Sigmoid colon (tissue), 4 donors: ENCODE measurements at regions not wholly inside any gene's neighbourhood (a gene's known extent, or its start where the extent isn't known, plus 50 kb on each side); places are given as distances from the start of the nearest gene placed in this dataset.
"Not testable (repeated sequence)": the region's sequence is repeated elsewhere in the genome, so short reads cannot be mapped to it uniquely, and the experiment has no call there.

Experiments used
- CTCF ChIP-seq, 4 experiments: fragments of 450-650 bp in 3 of 4; fragments of 200-600 bp in 1 of 4; IDR thresholded peaks; one replicate each; pipeline ENCODE4 v1.5.1; 2016 to 2019; ENCODE audit warnings: antibody characterized with exemption in 4 of 4, mild to moderate bottlenecking in 3 of 4, moderate library complexity in 2 of 4
- EP300 ChIP-seq, 4 donors: sonication (generic); formaldehyde crosslinking; IDR thresholded peaks; one replicate each; pipeline ENCODE4 v1.6.1; 2017; ENCODE audit warnings: antibody characterized with exemption in 4 of 4
- POLR2A ChIP-seq, 2 donors: fragments of 450-650 bp; IDR thresholded peaks; one replicate each; pipeline ENCODE4 v1.6.1; 2016; ENCODE audit warnings: antibody characterized with exemption in 2 of 2, mild to moderate bottlenecking in 2 of 2, moderate library complexity in 2 of 2
- POLR2AphosphoS5 ChIP-seq, 4 donors: sonication (generic); formaldehyde crosslinking; IDR thresholded peaks; one replicate each; pipeline ENCODE4 v1.6.1; 2017; ENCODE audit warnings: antibody characterized with exemption in 4 of 4

- TF ChIP-seq CTCF, POLR2A, POLR2AphosphoS5, EP300 (IDR thresholded peaks at IDR 0.05): not testable (repeated sequence)
Observed at GRCh38 chr5:163340378-163340777, 97.0 kb upstream of the CCNG1 start.
